ENCODE measurements at regions not wholly inside any gene's neighbourhood (a gene's known extent, or its start where the extent isn't known, plus 50 kb on each side); places are given as distances from the start of the nearest gene placed in this dataset.

GRCh38 chr6:63434943-63435342 is 115.2 kb upstream of the LGSN start:
- H3K4me3 ChIP-seq (ENCODE audit: low read length in 3 of 3) = no peak overlapping the region
- TF ChIP-seq CTCF (IDR thresholded peaks at IDR 0.05; ENCODE audit: borderline replicate concordance, extremely low read depth, insufficient read depth) = no peak
- no peaks in the 10 kb centered on the region for H3K4me1 ChIP-seq (ENCODE audit: control insufficient read depth in 2 of 3, insufficient read depth in 2 of 3, low read depth in 1 of 3, low read length in 3 of 3)
- H3K27ac ChIP-seq (ENCODE audit: low read depth in 2 of 2, low read length in 2 of 2) = no peak overlapping the region
- no peak overlapping the region for H3K9ac ChIP-seq (ENCODE audit: low read length in 3 of 3)
- FAIRE-seq (no peak), DNase-seq (no peak)
- no peaks in the 10 kb centered on the region for H3K36me3 ChIP-seq (ENCODE audit: control insufficient read depth in 2 of 3, insufficient read depth in 3 of 3, low read length in 3 of 3)
- no peaks in the 10 kb centered on the region for H3K27me3 ChIP-seq (ENCODE audit: control insufficient read depth, insufficient read depth, low read length)
- H3K9me3 ChIP-seq (ENCODE audit: control insufficient read depth in 2 of 3, insufficient read depth in 1 of 3, low read length in 3 of 3) = no peaks in the 10 kb centered on the region
- intact Hi-C loops (cut with DNase I) = no loop called here

GRCh38 chr6:63436356-63436755 is 116.6 kb upstream of the LGSN start:
- no peaks in the 10 kb centered on the region for H3K36me3 ChIP-seq (ENCODE audit: control insufficient read depth in 2 of 3, insufficient read depth in 3 of 3, low read length in 3 of 3)
- FAIRE-seq = no peak

GRCh38 chr6:63437058-63437457 is 117.3 kb upstream of the LGSN start:
- no peak for FAIRE-seq
- Histone ChIP-seq H3K9ac (ENCODE audit: low read length in 3 of 3) (no peak overlapping the region), H3K27ac (ENCODE audit: low read depth in 2 of 2, low read length in 2 of 2) (no peak overlapping the region), H3K36me3 (ENCODE audit: control insufficient read depth in 2 of 3, insufficient read depth in 3 of 3, low read length in 3 of 3) (no peaks in the 10 kb centered on the region), H3K4me1 (ENCODE audit: control insufficient read depth in 2 of 3, insufficient read depth in 2 of 3, low read depth in 1 of 3, low read length in 3 of 3) (no peaks in the 10 kb centered on the region), H3K4me3 (ENCODE audit: low read length in 3 of 3) (no peak overlapping the region), H3K27me3 (ENCODE audit: control insufficient read depth, insufficient read depth, low read length) (no peaks in the 10 kb centered on the region), H3K9me3 (ENCODE audit: control insufficient read depth in 2 of 3, insufficient read depth in 1 of 3, low read length in 3 of 3) (no peaks in the 10 kb centered on the region)
- intact Hi-C loops (cut with DNase I) = no loop called here
- no peak for TF ChIP-seq CTCF (IDR thresholded peaks at IDR 0.05; ENCODE audit: borderline replicate concordance, extremely low read depth, insufficient read depth)
- no peak for DNase-seq

More at GRCh38 chr6:63436356-63436755, 116.6 kb upstream of the LGSN start:
- Histone ChIP-seq H3K9me3 (ENCODE audit: control insufficient read depth in 2 of 3, insufficient read depth in 1 of 3, low read length in 3 of 3) (no peaks in the 10 kb centered on the region), H3K27ac (ENCODE audit: low read depth in 2 of 2, low read length in 2 of 2) (no peak overlapping the region), H3K27me3 (ENCODE audit: control insufficient read depth, insufficient read depth, low read length) (no peaks in the 10 kb centered on the region), H3K4me3 (ENCODE audit: low read length in 3 of 3) (no peak overlapping the region), H3K9ac (ENCODE audit: low read length in 3 of 3) (no peak overlapping the region), H3K4me1 (ENCODE audit: control insufficient read depth in 2 of 3, insufficient read depth in 2 of 3, low read depth in 1 of 3, low read length in 3 of 3) (no peaks in the 10 kb centered on the region)
- intact Hi-C loops (cut with DNase I) = no loop called here
- DNase-seq = no peak
- TF ChIP-seq CTCF (IDR thresholded peaks at IDR 0.05; ENCODE audit: borderline replicate concordance, extremely low read depth, insufficient read depth) = no peak

GRCh38 chr6:63440057-63440456 is 120.3 kb upstream of the LGSN start:
- Histone ChIP-seq H3K9ac (ENCODE audit: low read length in 3 of 3) (no peak overlapping the region), H3K9me3 (ENCODE audit: control insufficient read depth in 2 of 3, insufficient read depth in 1 of 3, low read length in 3 of 3) (no peaks in the 10 kb centered on the region), H3K4me3 (ENCODE audit: low read length in 3 of 3) (no peak overlapping the region), H3K27ac (ENCODE audit: low read depth in 2 of 2, low read length in 2 of 2) (no peak overlapping the region), H3K4me1 (ENCODE audit: control insufficient read depth in 2 of 3, insufficient read depth in 2 of 3, low read depth in 1 of 3, low read length in 3 of 3) (no peaks in the 10 kb centered on the region), H3K27me3 (ENCODE audit: control insufficient read depth, insufficient read depth, low read length) (no peaks in the 10 kb centered on the region), H3K36me3 (ENCODE audit: control insufficient read depth in 2 of 3, insufficient read depth in 3 of 3, low read length in 3 of 3) (no peaks in the 10 kb centered on the region)
- no peak for FAIRE-seq
- no peak for DNase-seq
- intact Hi-C loops (cut with DNase I) = no loop called here
- no peak for TF ChIP-seq CTCF (IDR thresholded peaks at IDR 0.05; ENCODE audit: borderline replicate concordance, extremely low read depth, insufficient read depth)

All from kidney (tissue), 13 donors.